ENCODE measurements at regions not wholly inside any gene's neighbourhood (a gene's known extent, or its start where the extent isn't known, plus 50 kb on each side); places are given as distances from the start of the nearest gene placed in this dataset.
"Not testable (repeated sequence)": the region's sequence is repeated elsewhere in the genome, so short reads cannot be mapped to it uniquely, and the experiment has no call there.

GRCh38 chr13:104936304-104936703 lies 1599.2 kb downstream of the EFNB2 start:
- Mint-ChIP-seq H3K4me1 (ENCODE audit: low read depth) (no peaks in the 10 kb centered on the region), H3K4me3 (ENCODE audit: unreplicated experiment) (no peak overlapping the region), H3K9me3 (ENCODE audit: low read depth) (peaks cover 7% of the 10 kb centered on the region), H3K27ac (ENCODE audit: unreplicated experiment) (no peak overlapping the region), H3K27me3 (ENCODE audit: low read depth) (no peaks in the 10 kb centered on the region), H3K36me3 (ENCODE audit: low read depth) (peaks cover 2% of the 10 kb centered on the region)
- no peak for DNase-seq (ENCODE audit: low spot score)
- TF ChIP-seq, protein P1, sequence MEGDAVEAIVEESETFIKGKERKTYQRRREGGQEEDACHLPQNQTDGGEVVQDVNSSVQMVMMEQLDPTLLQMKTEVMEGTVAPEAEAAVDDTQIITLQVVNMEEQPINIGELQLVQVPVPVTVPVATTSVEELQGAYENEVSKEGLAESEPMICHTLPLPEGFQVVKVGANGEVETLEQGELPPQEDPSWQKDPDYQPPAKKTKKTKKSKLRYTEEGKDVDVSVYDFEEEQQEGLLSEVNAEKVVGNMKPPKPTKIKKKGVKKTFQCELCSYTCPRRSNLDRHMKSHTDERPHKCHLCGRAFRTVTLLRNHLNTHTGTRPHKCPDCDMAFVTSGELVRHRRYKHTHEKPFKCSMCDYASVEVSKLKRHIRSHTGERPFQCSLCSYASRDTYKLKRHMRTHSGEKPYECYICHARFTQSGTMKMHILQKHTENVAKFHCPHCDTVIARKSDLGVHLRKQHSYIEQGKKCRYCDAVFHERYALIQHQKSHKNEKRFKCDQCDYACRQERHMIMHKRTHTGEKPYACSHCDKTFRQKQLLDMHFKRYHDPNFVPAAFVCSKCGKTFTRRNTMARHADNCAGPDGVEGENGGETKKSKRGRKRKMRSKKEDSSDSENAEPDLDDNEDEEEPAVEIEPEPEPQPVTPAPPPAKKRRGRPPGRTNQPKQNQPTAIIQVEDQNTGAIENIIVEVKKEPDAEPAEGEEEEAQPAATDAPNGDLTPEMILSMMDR (IDR thresholded peaks at IDR 0.05): no peak

GRCh38 chr13:104920513-104920912 lies 1614.9 kb downstream of the EFNB2 start:
- not testable (repeated sequence) for H3K27ac Mint-ChIP-seq (ENCODE audit: unreplicated experiment); H3K27me3 Mint-ChIP-seq (ENCODE audit: low read depth); DNase-seq (ENCODE audit: low spot score); H3K4me3 Mint-ChIP-seq (ENCODE audit: unreplicated experiment); H3K4me1 Mint-ChIP-seq (ENCODE audit: low read depth); H3K36me3 Mint-ChIP-seq (ENCODE audit: low read depth)
- peaks cover 19% of the 10 kb centered on the region for H3K9me3 Mint-ChIP-seq (ENCODE audit: low read depth)

- no peak overlapping the region for H3K27ac Mint-ChIP-seq (ENCODE audit: unreplicated experiment)
- H3K4me3 Mint-ChIP-seq (ENCODE audit: unreplicated experiment): no peak overlapping the region
- peaks cover 8% of the 10 kb centered on the region for H3K36me3 Mint-ChIP-seq (ENCODE audit: low read depth)
- peaks cover 19% of the 10 kb centered on the region for H3K9me3 Mint-ChIP-seq (ENCODE audit: low read depth)
- TF ChIP-seq, protein P1 (IDR thresholded peaks at IDR 0.05): no peak
- H3K27me3 Mint-ChIP-seq (ENCODE audit: low read depth): no peaks in the 10 kb centered on the region
- no peaks in the 10 kb centered on the region for H3K4me1 Mint-ChIP-seq (ENCODE audit: low read depth)
- no peak for DNase-seq (ENCODE audit: low spot score)
Observed at GRCh38 chr13:104920091-104920490, 1615.4 kb downstream of the EFNB2 start.

DNA sequence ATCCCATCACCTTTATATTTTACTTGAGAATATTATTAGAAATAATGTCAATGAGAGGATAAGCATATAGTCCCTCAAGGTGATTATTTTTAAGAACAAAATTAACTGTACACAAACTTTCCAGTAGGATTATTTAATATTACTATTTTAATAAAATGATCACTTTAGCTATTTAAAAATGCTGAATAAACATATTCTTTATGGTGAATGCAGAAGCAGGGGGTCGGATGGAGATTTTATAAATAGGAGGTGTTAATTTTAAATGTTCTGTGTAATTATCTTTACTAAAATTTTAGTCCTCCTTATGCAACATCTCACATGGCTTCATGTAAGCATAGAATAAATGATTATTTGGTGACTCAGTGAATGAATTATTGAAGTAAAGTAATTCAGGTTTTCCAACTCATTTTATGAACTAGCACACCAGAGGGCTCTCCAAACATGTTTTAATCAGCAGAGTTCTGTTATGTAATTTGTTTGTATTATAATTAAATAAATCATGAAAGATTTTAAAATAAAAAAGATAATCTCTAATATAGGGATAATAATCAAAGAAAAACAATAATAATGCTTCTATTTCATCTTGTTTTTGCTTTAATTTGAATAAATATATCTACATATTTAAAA lies 1635.2 kb downstream of the EFNB2 start:
- Mint-ChIP-seq H3K27me3 (ENCODE audit: low read depth) (no peaks in the 10 kb centered on the region), H3K4me1 (ENCODE audit: low read depth) (peaks cover 6% of the 10 kb centered on the region), H3K9me3 (ENCODE audit: low read depth) (no peaks in the 10 kb centered on the region), H3K27ac (ENCODE audit: unreplicated experiment) (no peak overlapping the region), H3K36me3 (ENCODE audit: low read depth) (no peaks in the 10 kb centered on the region), H3K4me3 (ENCODE audit: unreplicated experiment) (no peak overlapping the region)
- no peak for DNase-seq (ENCODE audit: low spot score)
- TF ChIP-seq, protein P1 (IDR thresholded peaks at IDR 0.05): peak; percentile 49

GRCh38 chr13:104898484-104898883 lies 1637.0 kb downstream of the EFNB2 start:
- Mint-ChIP-seq H3K4me1 (ENCODE audit: low read depth) (peaks cover 14% of the 10 kb centered on the region), H3K36me3 (ENCODE audit: low read depth) (no peaks in the 10 kb centered on the region), H3K27me3 (ENCODE audit: low read depth) (no peaks in the 10 kb centered on the region), H3K9me3 (ENCODE audit: low read depth) (no peaks in the 10 kb centered on the region), H3K4me3 (ENCODE audit: unreplicated experiment) (no peak overlapping the region), H3K27ac (ENCODE audit: unreplicated experiment) (no peak overlapping the region)
- no peak for DNase-seq (ENCODE audit: low spot score)
- TF ChIP-seq, protein P1 (IDR thresholded peaks at IDR 0.05): no peak

DNA sequence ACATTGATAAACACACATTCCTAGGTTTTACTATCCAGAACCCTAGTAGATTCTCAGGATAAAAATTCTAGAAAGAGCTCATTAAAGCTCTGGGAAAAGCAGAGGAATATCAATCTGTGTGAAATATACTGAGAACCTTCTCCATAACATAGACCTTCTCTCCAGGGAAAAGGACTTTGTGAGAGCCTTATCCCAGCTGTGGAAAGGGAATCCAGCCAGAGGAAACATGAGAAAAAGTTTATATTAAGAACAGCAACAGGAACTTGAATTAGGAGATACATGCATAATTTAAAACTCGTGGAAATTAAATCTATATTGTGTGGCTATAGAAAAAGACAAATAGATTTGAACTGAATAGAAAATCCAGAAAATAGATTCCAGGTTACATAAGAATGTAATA lies 1639.9 kb downstream of the EFNB2 start:
- TF ChIP-seq, protein P1 (IDR thresholded peaks at IDR 0.05): no peak
- DNase-seq (ENCODE audit: low spot score): no peak
- peak overlapping the region; percentile 42 for H3K27ac Mint-ChIP-seq (ENCODE audit: unreplicated experiment)
- H3K27me3 Mint-ChIP-seq (ENCODE audit: low read depth): no peaks in the 10 kb centered on the region
- no peaks in the 10 kb centered on the region for H3K9me3 Mint-ChIP-seq (ENCODE audit: low read depth)
- H3K36me3 Mint-ChIP-seq (ENCODE audit: low read depth): no peaks in the 10 kb centered on the region
- no peak overlapping the region for H3K4me3 Mint-ChIP-seq (ENCODE audit: unreplicated experiment)
- H3K4me1 Mint-ChIP-seq (ENCODE audit: low read depth): peaks cover 21% of the 10 kb centered on the region

Measured in chondrocyte (in vitro differentiated cells).